Stimulated activated CD8-positive, alpha-beta memory T cell treated with anti-CD3 and anti-CD28 coated beads, Interleukin-4, amount 100 ng/mL, for 4 hours (primary cell): ENCODE measurements at regions not wholly inside any gene's neighbourhood (a gene's known extent, or its start where the extent isn't known, plus 50 kb on each side); places are given as distances from the start of the nearest gene placed in this dataset.

Experiments
- DNase-seq, 2 donors: peaks; one replicate each; pipeline ENCODE4 v3.0.0-alpha.2; 2020; ENCODE audit warnings: low read depth in 2 of 2, low spot score in 1 of 2

DNA sequence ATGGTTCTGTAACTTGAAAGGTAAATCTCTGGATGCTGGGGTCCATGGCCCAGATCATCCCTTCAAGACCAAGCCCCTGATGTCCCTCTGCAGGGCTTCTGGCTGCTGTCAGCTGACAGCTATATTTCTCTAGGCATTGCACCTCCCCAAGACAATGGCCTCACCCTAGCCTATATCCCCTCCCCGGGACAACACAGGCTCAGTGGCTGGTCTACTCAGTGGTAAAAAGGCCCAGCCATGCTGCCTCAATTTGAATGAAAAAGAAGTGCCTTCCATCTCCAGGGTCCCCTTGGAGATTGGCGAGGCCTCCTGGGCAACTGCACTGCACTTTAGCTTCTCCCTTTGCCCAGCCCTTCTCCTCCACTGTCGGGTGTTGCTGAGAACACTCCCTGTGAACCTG is 602.8 kb downstream of the CDH26 start:
- no peak for DNase-seq

DNA sequence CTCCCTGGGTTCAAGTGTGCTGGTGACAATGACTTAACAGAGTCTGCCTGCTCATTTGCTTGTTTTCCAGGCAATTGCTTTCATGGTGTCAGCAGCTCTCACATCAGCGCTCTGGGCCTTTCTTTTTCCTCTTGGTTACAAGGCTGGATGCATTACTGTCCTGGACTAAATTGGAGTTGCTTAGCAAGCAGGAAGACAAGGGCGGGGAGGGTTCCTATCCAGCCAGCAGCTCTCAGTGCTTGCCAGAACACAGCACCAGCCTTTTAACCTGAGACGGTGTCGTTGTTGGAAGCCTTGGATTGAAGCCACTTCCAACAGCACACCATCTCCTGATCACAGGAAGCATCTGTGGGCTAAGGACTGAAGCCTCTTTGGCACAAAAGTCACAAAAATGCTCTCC is 606.9 kb downstream of the CDH26 start:
- DNase-seq, result no peak

DNA sequence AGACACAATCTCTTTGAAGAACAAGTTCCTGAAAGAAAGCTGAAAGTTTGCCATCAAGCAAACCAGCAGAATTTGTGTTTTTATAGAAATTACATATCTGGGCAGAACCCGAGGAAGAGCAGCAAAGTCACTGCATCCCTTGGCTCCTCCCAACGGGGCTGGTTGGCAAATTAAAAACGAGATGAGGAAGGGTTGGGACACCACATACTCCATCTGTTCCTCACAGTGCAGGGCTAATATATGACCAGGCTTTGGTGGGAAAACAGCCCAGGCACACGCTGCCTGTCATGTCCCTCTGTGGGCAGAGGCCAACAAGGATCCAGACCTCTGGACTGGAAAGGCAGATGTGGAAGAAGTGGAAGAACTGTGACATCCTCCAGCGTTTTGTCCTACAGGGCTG is 607.3 kb downstream of the CDH26 start:
- no peak for DNase-seq

DNA sequence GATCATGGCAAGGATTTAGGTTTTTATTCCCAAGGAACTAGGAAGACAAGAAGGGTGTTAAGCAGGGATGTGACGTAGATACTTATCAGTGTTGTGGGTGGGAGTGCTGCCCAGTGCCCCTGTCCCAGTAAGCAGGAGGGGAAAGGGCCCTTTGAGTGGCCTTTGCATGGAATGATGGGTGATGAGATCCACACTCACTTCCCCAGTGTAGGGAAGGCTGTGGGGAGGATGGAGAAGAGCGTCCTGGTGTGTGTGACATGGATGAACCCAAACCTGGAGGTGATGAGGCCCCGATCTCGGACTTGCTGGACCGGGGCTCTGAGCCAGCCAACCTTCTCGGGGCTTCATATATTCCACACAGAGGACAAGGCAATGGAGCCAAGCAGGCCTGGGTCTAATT is 610.9 kb downstream of the CDH26 start:
- no peak for DNase-seq

DNA sequence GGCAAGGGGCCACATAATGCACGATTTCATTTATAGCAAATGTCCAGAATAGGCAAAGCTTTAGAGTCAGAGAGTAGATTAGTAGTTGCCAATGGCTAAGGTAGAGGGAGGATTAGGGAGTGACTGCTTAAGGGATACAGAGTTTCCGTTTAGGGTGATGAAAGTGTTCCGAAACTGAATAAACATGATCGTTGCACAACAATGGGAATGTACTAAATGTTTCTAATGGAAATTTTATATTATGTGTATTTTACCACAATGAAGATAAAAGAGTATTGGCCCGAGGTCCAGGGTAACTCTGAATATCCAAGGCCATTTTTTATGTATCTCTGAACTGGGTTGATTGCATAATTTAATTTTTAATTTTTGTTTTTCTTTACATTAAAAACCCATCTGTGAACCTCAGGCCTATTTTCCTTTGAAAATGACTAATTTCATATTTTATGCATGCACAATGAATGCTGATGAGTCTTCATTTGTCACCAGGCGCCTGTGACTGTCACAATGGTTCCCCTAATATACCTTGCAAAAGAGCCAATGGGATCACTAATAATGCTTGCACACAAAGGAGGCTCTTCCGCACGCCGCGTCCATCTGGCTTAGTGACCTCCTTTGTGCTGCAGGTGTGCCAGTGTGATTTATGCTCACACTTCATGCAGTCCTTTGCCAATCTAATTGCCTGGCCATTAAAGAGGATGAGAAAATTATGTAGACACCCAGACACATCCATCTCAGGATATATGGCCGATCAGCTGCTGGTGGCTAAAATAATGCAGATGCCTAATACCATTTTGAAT is 612.5 kb downstream of the CDH26 start:
- DNase-seq, result no peak

DNA sequence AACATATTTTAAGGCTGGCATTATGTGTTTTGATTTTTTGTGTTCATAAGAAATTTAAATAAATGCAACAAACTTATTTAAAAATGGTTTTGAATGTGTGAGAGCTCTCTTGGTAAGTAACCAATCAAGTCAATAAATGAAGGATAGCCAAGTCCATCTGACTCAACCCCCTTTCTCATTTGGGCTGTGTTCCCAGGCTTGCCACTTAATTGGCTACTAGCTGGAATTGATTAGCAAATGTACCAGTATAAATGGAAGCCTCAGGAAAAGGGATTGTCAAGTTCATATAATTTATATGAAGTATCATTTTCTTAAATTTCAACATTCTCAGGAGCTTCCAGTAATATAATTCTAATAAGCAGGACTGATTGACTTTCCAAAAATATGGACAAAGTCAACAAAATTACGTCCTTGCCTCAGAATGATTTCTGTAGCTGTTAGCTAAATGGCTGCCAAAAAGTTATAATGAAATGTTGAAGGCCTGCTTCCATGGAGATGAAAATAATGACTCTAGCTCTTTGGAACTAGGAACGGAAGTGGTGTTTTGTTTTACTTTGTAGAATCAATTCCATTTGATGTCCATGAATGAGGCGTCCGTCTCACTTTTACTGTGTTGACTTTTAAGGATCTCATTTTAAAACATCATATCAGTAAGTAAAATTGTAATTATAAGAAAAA is 614.9 kb downstream of the CDH26 start:
- DNase-seq, result no peak

DNA sequence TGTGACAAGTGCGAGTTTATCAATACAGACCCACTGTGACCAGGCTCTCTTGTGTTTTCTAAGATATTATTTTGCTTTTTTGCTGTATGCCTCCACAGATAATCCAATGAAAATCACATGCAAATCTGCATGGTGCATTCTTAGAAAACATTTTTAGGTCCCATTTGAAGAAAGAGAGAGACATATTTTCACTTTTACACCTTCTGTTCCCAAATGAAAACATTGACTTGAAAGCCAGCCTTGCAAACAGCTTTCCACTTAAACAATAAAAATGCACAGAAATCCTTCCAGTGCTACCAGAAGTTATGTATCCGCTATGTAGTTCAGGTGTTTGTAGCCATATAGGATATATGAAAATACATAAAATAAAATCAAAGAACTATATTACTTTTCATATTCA is 618.0 kb downstream of the CDH26 start:
- no peak for DNase-seq

DNA sequence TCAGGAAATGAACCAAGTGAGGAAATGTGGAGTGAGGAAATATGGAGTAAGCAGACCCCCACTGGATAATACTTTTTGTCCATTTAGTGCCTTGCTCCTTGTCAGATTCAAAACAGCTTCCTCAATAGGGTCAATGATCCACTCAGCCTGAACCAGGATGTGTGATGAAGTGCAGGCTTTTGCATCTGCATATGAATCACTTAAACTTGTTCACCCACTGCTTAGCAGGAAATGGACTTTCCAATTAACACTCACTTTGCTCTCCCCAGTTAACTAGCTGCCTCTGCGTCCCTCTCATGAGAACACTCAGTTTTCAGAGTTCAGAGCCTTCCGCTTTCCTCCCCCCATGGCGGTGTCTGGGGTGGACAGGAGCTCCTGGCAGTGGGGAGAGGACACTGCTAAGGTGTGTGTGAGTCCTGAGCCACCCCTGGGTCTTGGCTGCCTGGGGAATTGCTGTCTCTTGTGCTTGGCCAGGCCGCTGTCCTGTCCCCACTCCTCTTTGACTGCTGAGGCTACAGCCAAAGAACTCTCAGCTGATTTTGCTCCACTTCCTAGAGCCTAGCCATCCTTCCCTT is 621.8 kb downstream of the CDH26 start:
- DNase-seq, result no peak

DNA sequence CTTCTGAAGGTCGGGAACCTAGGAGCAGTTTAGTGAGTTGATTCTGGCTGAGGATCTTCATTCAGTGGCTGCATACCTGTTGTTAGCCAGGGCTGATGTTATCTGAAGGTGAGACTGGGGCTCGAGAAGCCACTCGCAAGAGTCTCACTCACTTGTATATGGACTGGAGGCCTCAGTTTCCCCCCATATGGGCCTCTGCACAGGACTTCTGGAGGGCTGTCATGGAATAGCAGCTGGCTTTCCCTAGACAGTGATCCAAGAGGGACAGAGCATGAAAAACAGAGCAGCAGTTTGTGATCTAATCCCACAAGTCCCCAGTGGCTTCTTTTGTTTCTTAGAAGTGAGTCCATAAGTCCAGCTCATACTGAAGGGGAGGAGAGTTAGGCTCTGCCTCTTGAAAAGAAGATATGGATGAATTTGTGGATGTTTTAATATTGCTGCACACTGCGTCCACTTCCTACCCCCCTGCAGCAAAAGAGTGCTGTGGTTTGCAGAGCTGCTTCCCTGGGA is 623.4 kb downstream of the CDH26 start:
- no peak for DNase-seq

DNA sequence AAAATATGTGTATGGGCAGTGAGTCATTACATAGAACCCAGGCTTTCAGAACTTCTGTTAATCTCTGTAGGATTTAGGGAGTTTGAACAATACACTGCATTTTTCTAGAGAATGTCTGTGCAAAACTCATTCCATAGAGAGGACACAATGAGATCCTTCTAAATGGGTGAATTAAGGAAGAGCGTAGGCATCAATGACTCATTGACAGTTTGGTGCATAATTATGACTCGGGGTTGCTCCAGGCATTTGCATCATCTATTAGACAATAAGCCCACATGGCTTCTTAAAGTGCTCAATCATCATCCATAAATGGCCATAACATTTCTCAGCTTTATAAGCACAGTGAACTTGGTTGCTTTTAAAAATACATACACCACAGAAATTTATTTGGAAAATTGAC is 625.5 kb downstream of the CDH26 start:
- DNase-seq, result no peak

DNA sequence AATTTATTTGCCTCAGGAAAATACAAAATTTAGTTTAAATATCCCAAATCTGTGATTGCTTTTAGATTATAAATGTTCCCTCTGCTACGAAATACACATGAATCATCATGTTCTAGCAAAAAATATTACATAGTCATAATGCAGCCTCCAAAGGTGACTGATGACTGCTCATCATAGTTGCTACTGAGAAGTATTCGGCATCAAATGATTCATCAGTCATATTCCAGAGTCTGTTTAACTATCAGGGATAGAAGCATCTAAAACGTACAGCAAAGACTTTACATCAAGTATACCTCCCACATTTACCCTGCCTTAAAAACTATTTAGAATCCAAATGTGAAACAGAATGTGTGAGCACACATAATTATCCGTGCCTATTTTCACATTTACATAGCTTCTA is 626.0 kb downstream of the CDH26 start:
- DNase-seq, result no peak

DNA sequence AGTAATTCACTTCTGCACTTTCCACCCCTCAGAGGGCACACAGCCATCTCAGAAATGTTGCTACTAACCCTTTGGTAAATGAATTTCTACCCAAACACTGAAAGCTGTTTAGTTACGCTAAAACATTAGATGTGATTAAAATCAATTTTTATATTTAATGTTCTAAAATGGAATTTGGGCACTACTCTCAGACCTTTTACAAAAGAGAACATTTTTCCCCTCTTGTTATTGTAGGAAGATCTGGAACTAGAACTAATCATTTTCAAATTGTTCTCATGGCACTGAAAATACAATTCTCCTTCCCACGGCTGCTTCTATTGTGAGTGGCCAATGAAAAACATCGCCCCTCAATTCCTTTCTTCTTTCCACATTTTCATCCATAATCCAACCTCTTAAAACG is 627.4 kb downstream of the CDH26 start:
- no peak for DNase-seq

DNA sequence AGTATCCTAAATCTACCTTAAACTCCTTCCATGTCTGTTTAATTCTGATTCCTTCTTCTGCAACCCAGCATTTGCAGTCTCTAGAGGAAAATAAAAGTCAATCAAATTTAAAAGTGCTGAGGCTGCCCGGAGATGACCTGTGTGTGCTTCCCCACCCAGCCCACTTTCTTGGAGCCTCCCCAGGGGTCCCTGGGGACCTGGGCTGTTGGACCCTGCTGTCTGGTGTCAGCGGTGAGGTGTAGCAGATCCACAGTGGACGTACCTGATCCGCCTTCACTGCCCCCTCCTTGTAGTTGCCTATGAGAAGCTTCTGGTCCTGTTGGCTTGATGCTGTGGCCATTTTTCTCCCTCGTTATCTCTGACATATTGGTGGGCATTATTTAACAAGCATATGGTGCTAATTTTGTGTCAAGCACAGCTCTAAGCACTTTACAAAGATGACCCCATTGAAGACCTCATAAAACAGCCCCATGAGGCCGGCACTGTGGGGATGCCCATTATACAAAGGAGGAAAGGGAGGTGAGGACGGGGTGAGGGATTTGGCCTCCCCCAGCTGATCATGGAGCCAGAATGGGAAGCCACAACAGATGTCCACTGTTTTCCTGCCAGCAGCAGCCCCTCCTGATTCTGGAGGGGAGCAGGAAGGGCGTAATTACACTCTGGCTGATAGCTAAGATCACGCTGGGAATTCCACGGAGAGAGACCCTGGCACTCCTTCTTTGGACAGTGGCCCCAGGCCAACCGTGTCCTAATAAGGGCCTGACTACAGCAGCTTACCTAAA is 628.2 kb downstream of the CDH26 start:
- DNase-seq, result no peak

DNA sequence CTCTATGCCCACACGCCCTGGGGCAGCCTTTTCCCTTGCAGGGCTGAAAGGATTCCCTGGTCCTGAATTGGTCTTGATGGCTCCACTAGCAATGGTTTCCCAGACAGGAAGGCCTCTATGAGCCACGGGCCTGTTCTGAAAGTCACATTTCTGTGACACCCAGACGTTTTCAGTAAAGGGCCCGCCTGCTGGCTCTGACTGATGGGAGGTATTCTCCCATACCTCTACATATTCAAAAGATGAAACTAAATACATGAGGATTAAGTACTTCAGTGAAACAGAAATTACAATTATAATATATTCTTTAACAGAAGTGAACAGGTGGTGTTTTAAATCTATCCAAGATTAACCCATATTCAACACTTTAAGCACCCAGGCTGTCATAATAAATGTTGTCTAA is 629.8 kb downstream of the CDH26 start:
- no peak for DNase-seq

DNA sequence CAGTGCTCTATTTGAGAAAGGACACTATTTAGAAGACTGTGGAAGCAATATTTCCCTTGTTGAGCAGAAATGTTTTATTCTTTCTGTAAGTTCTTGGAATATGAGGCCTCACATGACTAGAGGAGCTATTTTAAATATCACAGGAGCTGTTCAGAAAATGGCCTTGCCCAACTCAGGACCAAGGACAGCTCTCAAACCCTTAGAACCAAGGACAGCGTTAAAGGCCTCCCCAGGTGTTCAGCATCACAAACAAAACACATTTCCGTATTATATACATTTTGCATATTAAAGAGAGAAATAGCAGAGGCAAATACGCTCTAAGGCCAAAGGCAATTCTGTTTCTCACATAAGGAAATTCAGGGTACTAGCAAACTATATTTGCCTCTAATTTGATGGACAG is 631.4 kb downstream of the CDH26 start:
- DNase-seq, result no peak

DNA sequence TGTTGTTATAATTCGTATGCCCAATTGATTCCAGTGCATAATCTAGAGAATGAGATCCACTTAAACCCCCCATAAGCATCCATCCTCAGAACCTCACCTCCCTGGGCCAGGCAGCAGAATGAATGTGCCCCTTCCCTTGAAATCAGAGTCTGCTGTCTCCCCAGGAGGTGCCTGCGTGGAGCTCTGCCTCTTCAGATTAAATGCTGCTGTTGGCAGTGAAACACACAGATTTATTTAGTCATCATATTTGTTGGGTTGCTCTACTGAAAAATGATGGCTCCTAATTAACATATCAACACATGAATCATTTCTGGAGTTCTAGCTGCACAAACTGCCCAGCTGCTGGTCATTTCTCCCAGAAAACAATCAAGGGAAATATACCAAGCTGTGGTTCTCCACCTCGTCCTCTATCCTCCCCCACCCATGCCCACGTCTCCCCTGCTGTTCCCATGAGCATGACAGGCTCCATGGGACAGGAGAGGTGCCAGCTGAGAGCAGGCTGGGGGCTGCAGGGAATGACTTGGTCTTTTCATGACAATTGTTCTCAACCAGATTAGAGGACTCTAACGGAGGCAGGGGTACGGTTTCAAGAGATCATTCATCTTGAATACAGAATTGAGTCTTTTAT is 633.1 kb downstream of the CDH26 start:
- no peak for DNase-seq

DNA sequence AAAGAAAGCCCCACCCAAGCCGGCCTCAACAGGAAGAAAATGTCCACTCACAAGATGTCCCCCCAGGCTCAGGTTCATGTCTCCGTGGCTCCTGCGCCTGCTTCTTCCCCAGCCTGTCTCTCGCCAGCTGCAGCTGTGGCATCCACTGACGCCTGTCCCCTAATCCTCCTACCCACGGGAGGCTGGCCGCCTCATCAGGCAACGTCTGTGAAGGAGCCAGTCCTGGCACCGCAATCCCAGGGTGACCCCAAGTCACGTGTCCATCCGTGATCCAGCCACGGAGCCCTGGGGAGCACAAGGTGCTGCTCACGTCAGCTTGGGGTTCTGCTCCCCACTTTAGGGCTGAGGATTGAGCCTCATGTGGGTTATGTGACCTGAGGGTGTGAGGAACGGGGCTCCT is 640.3 kb downstream of the CDH26 start:
- no peak for DNase-seq

DNA sequence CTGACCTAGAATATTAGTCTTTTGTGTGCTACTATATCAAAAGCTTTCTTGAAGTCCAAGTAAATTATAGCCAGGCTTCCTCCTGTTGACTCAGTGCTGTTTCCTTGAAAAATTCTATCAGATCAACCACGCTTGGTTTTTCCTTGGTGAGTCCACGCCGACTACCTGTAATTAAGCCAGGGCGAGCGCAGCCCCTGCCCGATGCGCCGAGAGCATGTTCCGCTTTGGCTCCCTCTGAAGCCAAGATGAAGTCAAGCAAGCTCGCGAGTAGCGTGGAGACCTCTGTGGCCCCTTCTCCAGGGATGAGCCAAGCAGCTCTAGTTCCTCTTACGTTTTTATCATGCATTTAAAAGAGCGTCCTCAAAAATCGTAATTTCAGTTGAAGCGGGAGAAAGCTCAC is 641.2 kb downstream of the CDH26 start:
- DNase-seq, result no peak

DNA sequence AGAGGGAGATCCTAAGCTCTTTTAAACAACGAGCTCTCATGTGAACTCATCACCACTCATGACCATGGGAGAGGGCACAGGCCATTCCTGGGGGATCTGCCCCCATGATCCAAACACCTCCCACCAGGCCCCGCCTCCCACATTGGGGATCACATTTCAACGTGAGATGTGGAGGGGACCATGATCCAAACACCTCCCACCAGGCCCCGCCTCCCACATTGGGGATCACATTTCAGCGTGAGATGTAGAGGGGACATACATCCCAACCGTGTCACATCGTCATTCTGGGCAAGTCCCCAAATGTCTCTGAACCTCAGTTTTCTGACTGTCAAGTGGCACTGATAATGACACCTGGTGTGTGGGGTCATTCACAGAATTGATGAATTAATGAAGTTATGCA is 641.8 kb downstream of the CDH26 start:
- DNase-seq, result no peak

DNA sequence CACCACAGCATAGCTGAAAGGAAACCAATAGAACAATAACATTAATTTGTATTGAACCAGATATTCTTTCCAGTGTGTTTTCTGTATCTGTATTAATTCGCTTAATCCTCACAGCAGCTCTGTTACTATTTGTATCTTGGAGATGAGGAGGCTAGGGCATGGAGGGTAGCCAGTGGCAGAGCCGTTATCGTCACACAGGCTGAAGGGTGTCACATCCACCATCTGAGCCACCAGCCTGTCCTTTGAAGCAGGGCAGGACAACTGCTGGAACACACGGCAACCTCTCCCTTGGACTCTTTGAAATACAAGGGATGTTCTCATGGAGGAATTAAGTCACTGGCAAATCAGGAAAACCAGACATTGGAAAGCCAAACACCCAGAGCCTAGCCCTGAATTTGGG is 628.0 kb upstream of the CDH4 start:
- no peak for DNase-seq
